Sigmoid colon (tissue), 4 donors: ENCODE measurements at regions not wholly inside any gene's neighbourhood (a gene's known extent, or its start where the extent isn't known, plus 50 kb on each side); places are given as distances from the start of the nearest gene placed in this dataset.
"Not testable (repeated sequence)": the region's sequence is repeated elsewhere in the genome, so short reads cannot be mapped to it uniquely, and the experiment has no call there.

Experiments
- CTCF ChIP-seq, 4 experiments: fragments of 450-650 bp in 3 of 4; fragments of 200-600 bp in 1 of 4; IDR thresholded peaks; one replicate each; pipeline ENCODE4 v1.5.1; 2016 to 2019; ENCODE audit warnings: antibody characterized with exemption in 4 of 4, mild to moderate bottlenecking in 3 of 4, moderate library complexity in 2 of 4
- EP300 ChIP-seq, 4 donors: sonication (generic); formaldehyde crosslinking; IDR thresholded peaks; one replicate each; pipeline ENCODE4 v1.6.1; 2017; ENCODE audit warnings: antibody characterized with exemption in 4 of 4
- POLR2A ChIP-seq, 2 donors: fragments of 450-650 bp; IDR thresholded peaks; one replicate each; pipeline ENCODE4 v1.6.1; 2016; ENCODE audit warnings: antibody characterized with exemption in 2 of 2, mild to moderate bottlenecking in 2 of 2, moderate library complexity in 2 of 2

- not testable (repeated sequence) for TF ChIP-seq CTCF, EP300, POLR2A (IDR thresholded peaks at IDR 0.05)
Measured at GRCh38 chr15:20095699-20096303, 445.8 kb downstream of the GOLGA6L6 start.
